ENCODE measurements at regions not wholly inside any gene's neighbourhood (a gene's known extent, or its start where the extent isn't known, plus 50 kb on each side); places are given as distances from the start of the nearest gene placed in this dataset.
A peak's percentile ranks its signal among the peaks of the same experiment; 100 is the strongest.

- TF ChIP-seq REST (IDR thresholded peaks at IDR 0.05; ENCODE audit: borderline replicate concordance) (no peak), REST (CRISPR knock-in tag; IDR thresholded peaks at IDR 0.05; ENCODE audit: low read depth) (no peak), NFE2 (IDR thresholded peaks at IDR 0.05; ENCODE audit: low read depth) (no peak)
Observed at GRCh38 chr9:95669253-95669652, 152.5 kb upstream of the PTCH1 start (continued).

- no peaks in the 10 kb centered on the region for H3K79me2 ChIP-seq (ENCODE audit: control insufficient read depth, insufficient read depth, low read length)
- no peak overlapping the region for H3K4me3 ChIP-seq
- no peaks in the 10 kb centered on the region for H3K9me3 ChIP-seq (replicated peaks; ENCODE audit: control insufficient read depth, insufficient read depth, low read depth, low read length)
- H3K36me3 ChIP-seq (ENCODE audit: control insufficient read depth, insufficient read depth, low read length): no peaks in the 10 kb centered on the region
- no peak overlapping the region for H3K4me2 ChIP-seq (ENCODE audit: insufficient read depth, low read length)
- TF ChIP-seq ZNF316 (IDR thresholded peaks at IDR 0.05): peak; percentile 63
- no peak for TF ChIP-seq OTX1 (CRISPR knock-in tag; IDR thresholded peaks at IDR 0.05)
- TF ChIP-seq NFE2 (IDR thresholded peaks at IDR 0.05; ENCODE audit: low read depth): no peak
- peak; percentile 35 for TF ChIP-seq MAFF (IDR thresholded peaks at IDR 0.05; ENCODE audit: low read length)
- no peak for TF ChIP-seq ZNF121 (CRISPR knock-in tag; conservative IDR thresholded peaks at IDR 0.05)
- TF ChIP-seq DLX4 (CRISPR knock-in tag; IDR thresholded peaks at IDR 0.05): no peak
- no peak for TF ChIP-seq NR2C1 (IDR thresholded peaks at IDR 0.05)
- no peak for TF ChIP-seq NR2C1 (tag; IDR thresholded peaks at IDR 0.05)
- TF ChIP-seq C11orf30 (IDR thresholded peaks at IDR 0.05; ENCODE audit: low read depth): peak; percentile 20; the same call in 1 of the 2 replicates
- 0% methylated on average over 2 of the region's 2 CpGs for WGBS (ENCODE audit: insufficient coverage, low coverage, missing lambda C conversion rate)
- ChIA-PET POLR2A (no interaction called here), CTCF (ENCODE audit: low intra/inter-chr PET ratio) (no interaction called here)
- FAIRE-seq: no peak
- intact Hi-C loops (cut with micrococcal nuclease): no loop called here
- H3K4me1 ChIP-seq (replicated peaks in 1 of 2; ENCODE audit: control insufficient read depth in 2 of 2, insufficient read depth in 2 of 2, low read length in 2 of 2): no peaks in the 10 kb centered on the region
- BruUV-seq (replicated peaks): no TSS peak
- no peak for DNase-seq (ENCODE audit: extremely low read depth in 1 of 4, low spot score in 3 of 4)
- no peak for ATAC-seq
- no peak overlapping the region for H3K9ac ChIP-seq (ENCODE audit: insufficient read depth in 1 of 2, low read depth in 2 of 2, low read length in 2 of 2)
- H3K27me3 ChIP-seq (ENCODE audit: control insufficient read depth in 2 of 2, insufficient read depth in 2 of 2, low read length in 2 of 2): peaks cover 13 to 43% of the 10 kb centered on the region in 2 experiments; a peak in 4 of 5 replicates
- in situ Hi-C loops (cut with MboI): no loop called here
- H3K27ac ChIP-seq (ENCODE audit: extremely low read depth, low read depth, low read length): no peak overlapping the region
- H2AFZ ChIP-seq (ENCODE audit: low read depth, low read length): no peak overlapping the region
- H3K9me1 ChIP-seq (ENCODE audit: control insufficient read depth, insufficient read depth, low read length): no peaks in the 10 kb centered on the region
- no peaks in the 10 kb centered on the region for H4K20me1 ChIP-seq (replicated peaks; ENCODE audit: control insufficient read depth, insufficient read depth, low read length)
Observed at GRCh38 chr9:95667789-95668188, 151.0 kb upstream of the PTCH1 start.

Data from K562 (cell line).